Jurkat, Clone E6-1 (cell line): ENCODE measurements at regions not wholly inside any gene's neighbourhood (a gene's known extent, or its start where the extent isn't known, plus 50 kb on each side); places are given as distances from the start of the nearest gene placed in this dataset.

Source experiments
- DNase-seq: peaks from one replicate; pipeline ENCODE4 v3.0.0-alpha.2; 2011; ENCODE audit warnings: low read depth, low spot score
- H3K4me3 ChIP-seq: 2 replicates; pipeline ENCODE4 v1.5.1; 2011; ENCODE audit warnings: mild to moderate bottlenecking, low read length, control low read depth, moderate library complexity

DNA sequence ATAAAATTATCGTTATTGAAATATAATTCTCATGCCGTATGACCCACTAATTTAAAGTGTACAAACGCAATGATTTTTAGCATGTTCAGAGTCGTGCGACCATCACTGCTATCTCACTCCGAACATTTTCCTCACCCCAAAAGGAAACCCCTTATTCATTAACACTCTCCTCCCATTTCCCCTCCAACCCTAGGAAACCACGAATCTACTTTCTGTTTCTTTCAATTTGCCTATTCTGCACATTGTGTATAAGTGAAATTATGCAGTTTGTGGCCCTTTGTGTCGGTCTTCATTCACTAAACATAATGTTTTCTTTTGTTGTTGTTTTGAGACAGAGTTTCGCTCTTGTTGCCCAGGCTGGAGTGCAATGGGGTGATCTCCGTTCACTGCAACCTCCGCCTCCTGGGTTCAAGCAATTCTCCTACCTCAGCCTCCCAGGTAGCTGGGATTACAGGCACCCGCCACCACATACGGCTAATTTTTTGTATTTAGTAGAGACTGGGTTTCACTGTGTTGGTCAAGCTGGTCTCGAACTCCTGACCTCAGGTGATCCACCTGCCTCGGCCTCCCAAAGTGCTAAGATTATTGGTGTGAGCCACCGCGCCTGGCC, 99.7 kb upstream of the ZNF217 start:
- H3K4me3 ChIP-seq: no peak overlapping the region
- DNase-seq: peak; percentile 70

DNA sequence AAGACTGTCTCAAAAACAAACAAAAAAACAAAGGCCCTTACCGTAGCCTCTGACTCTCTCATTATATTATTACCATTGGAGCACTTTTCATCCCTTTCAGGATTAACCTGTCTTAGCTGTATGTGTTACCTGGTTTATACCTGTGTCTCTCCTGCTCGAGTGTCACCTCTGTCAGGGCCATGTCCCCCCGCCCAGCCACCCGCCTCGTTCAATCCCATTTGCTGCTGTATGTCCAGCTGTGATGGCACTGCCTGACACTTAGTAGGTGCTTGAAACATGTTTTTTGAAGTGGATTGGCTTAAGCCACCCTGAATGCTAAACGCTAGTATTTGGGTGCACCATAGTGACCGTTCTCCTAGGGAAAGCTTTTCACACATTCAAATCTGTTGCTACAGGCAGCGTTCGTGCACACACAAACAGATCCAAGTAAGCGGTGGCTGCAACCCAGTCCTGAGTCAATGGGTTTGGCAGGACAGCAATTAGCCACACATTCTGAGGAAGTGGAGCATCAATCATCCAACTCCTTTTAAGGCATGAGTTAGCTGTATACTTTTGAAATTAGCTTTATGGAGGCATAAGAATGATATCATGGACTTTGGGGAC, 98.9 kb upstream of the ZNF217 start:
- no peak overlapping the region for H3K4me3 ChIP-seq

DNA sequence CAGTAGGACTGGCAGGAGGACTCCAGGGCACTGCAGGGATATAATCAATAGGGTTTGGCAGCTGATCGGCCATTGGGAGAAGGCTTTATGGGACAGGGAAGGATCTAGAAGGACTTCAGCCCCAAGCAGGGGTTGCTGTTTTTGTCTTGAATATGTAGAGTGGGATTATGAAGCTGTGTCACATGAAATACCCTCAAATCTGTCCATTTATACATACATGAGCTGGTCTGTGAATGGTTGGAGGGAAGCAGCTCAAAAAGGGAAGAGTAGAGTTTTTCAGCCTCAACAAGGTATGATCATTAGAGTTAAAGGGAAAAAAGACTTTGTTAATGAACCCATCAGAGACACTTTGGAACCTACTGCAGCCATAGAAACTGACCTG, 98.2 kb upstream of the ZNF217 start:
- no peak overlapping the region for H3K4me3 ChIP-seq
- DNase-seq: no peak

More for the DNA sequence above, 98.9 kb upstream of the ZNF217 start:
- no peak for DNase-seq

- DNase-seq: no peak
- H3K4me3 ChIP-seq: no peak overlapping the region
These were observed 97.6 kb upstream of the ZNF217 start for GRCh38 chr20:53691060-53691810.

DNA sequence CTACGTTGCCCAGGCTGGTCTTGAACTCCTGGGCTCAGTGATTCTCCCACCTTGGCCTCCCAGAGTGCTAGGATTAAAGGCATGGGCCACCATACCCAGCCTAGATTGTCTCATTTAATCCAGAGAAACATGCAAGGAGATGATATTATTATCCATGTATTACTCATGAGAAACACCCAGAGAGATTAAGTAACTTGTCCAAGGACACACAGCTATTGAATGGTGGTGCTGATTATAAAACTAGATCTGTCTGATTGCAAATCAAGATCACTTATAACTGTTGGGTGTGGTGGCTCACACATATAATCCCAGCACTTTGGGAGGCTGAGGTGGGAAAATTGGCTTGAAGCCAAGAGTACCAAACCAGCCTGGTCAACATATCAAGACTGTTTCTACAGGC, 94.4 kb upstream of the ZNF217 start:
- DNase-seq: no peak
- H3K4me3 ChIP-seq: no peak overlapping the region

- DNase-seq: no peak
- no peak overlapping the region for H3K4me3 ChIP-seq
These were observed 91.5 kb upstream of the ZNF217 start for GRCh38 chr20:53685070-53685595.

- DNase-seq: no peak
- no peak overlapping the region for H3K4me3 ChIP-seq
These were observed 89.9 kb upstream of the ZNF217 start for GRCh38 chr20:53683506-53683905.

GRCh38 chr20:53681352-53682212, 87.9 kb upstream of the ZNF217 start:
- DNase-seq: no peak
- H3K4me3 ChIP-seq: no peak overlapping the region

- no peak overlapping the region for H3K4me3 ChIP-seq
- DNase-seq: no peak
These were observed 86.1 kb upstream of the ZNF217 start for GRCh38 chr20:53679597-53680309.

DNA sequence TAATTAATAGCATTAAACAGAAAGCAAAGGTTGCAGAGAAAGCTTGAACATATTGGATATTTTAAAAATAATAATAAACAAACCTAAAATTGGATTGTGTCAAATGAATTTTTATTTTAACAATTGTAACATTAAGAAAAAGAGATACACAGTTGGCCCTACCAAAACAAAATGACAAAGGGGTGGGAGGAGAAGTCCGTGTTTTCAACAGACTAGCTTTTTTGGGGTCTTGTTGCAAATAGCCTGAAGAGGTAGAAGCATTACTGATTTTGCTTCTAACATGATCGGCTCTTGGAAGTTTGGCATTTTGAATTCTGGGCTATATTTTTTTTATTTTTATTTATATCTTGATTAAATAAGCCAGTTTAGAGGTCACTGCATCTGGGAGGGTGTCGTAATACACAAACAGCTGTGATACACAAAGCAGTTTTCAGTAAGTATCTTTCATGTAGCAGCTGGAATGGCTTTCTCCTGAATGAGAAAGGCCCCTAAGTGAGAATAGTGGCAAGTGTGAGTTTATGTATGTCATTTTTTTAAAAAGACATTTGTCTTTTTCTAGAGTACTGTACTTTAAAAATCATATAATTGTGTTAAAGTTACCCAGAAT, 85.5 kb upstream of the ZNF217 start:
- DNase-seq: no peak
- no peak overlapping the region for H3K4me3 ChIP-seq

DNA sequence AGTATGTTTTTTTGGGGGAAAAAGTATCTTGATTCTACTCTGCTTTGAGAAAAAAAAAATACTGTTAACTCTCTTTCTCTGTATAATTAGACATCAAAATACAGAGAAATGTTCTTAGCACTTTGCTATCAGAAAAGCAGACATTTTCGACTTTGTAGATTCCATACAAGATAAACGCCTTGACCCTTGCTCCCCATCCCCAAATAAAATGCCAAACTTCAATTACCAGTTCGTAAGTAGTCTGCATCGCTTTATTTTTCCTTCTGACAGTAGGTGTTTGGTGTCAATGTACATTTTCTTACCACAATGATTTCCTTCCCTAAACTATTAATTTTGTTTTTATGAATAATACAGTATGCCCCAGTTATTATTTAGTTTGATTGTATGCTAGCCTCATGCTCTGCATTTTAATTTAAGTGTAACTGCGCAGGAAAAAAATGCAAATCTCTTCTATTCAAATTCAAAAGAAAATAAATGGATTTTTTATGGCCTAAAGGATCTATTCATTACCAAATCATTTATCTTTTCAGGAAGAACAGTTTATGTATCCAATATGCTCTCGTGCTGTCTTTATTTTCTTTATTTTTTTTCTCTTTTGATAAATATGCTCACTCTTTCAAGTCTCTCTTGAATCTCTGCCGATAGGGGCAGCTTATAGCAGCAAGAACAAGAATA, 84.8 kb upstream of the ZNF217 start:
- H3K4me3 ChIP-seq: peak overlapping the region; percentile 30
- no peak for DNase-seq

DNA sequence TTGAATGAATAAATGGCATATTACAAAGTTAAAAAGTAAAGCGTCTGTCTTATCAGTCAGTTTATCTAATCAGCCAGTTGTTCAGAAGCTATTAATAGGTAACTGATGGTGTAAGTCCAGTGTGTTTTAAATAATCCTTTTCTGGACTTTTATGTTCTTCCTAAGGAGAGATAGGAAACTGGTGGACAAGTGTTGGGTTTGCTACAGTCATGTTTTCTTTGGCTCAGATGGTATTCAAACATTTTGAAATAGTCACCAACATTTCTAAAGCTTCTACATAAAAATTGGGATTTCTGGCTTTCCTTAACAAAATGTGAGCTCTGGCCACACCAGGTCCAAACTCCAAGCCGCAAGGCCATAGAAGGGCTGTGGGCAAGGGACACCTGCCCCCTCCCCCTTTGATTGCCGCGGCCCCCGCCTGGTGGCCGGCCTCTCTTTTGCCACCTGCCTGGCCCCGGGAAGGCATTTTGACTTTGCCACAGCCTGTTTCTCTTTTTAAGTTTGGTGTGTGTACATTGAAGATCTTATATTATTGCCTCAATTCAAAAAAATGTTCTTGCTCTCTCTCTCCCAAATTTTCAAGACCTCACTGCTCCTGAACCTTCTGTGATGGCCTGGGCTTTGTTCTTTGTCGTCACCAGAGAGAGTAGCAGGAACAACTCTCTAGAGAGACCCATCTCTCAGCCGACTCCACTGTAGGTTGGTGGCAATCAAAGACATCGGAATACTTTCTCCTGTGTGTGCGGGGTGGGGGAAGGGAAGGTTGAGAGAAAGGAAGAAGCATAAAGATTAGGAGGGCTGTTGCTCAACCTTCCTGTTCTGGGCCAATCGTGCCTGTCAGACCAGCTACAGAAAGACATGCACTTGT, 84.0 kb upstream of the ZNF217 start:
- H3K4me3 ChIP-seq: peak overlapping the region; percentile 30
- DNase-seq: peak; percentile 87

DNA sequence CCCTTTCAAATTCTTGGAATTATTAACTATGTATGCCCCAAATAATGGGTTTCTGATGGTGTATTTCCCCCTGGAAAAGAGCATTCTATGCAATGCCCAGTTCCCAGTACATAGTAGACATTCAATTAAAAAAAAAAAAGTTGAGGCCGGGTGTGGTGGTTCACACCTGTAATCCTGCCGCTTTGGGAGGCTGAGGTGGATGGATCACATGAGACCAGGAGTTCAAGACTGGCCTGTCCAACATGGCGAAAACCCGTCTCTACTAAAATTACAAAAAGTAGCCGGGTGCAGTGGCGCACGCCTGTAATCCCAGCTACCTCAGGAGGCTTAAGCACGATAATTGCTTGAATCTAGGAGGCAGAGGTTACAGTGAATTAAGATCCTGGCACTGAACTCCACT, 83.3 kb upstream of the ZNF217 start:
- no peak overlapping the region for H3K4me3 ChIP-seq
- no peak for DNase-seq

DNA sequence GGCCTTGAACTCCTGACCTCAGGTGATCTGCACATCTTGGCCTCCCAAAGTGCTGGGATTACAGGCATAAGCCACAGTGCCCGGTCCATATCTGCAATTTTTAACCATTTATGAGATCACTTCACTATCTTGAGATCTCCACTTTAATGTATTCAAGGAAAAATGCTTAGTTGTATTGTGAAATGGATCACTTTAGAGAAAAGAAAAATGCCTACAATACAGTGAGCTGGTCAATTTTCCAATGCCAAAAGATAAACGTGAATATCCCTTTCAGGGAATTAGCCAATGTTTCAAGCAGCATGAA, 82.8 kb upstream of the ZNF217 start:
- no peak for DNase-seq
- no peak overlapping the region for H3K4me3 ChIP-seq

DNA sequence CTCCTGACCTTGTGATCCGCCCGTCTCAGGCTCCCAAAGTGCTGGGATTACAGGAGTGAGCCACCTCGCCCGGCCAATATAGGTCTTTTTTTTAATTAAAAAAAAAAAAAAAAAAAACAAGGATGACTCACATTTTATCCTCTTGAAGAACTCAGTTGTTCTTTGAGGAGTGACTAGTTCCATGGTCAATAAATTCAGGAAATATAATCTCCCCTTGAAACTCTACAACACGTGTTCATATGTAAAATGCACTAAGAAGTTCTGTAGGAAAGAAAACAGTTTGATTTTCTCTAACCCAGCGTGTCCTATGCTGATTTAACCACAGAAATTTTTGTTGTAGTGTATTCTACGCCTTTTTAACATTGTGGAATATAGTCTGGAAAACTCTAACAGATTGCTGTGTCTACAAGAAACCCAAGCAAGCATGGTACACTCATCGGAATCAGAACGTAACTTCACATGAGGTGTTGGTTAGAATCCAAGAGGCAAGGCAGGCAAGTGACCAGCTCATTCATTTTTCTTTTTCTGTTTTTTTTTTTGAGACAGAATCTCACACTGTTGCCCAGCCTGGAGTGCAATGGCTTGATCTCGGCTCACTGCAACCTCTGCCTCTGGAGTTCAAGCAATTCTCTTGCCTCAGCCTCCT, 79.0 kb upstream of the ZNF217 start:
- DNase-seq: no peak
- H3K4me3 ChIP-seq: no peak overlapping the region

DNA sequence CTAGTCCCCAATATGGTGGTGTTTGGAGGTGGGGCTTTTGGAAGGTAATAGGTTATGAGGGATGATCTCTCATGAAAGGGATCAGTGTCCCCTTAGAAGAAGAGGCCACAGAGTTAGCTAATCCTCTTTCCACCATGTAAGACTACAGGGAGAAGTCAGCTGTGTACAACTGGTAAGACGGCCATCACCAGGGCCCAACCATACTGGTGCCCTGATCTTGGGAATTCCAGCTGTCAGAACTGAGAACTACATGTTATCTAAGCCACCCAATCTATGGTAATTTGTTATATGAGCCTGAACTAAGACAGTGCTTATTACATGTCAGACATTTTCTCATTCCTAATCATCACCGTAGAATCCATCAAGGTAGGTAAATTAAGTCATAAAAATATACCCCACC, 77.7 kb upstream of the ZNF217 start:
- no peak for DNase-seq
- H3K4me3 ChIP-seq: no peak overlapping the region
